Endodermal cell (in vitro differentiated cells): ENCODE measurements at regions not wholly inside any gene's neighbourhood (a gene's known extent, or its start where the extent isn't known, plus 50 kb on each side); places are given as distances from the start of the nearest gene placed in this dataset.

Experiments used
- DNase-seq: peaks from one replicate; pipeline ENCODE4 v3.0.0-alpha.2; 2017
- H3K27ac ChIP-seq: 2 replicates; pipeline ENCODE4 v1.5.1; 2013; ENCODE audit warnings: mild to moderate bottlenecking, low read depth, low read length, moderate library complexity
- H3K27me3 ChIP-seq: 2 replicates; pipeline ENCODE4 v1.6.1; 2013; ENCODE audit warnings: mild to moderate bottlenecking, low read length, moderate library complexity; ENCODE audit not compliant: insufficient read depth, control insufficient read depth, poor library complexity, severe bottlenecking
- H3K36me3 ChIP-seq: 2 replicates; pipeline ENCODE4 v1.7.0; 2013; ENCODE audit warnings: mild to moderate bottlenecking, low read length, moderate library complexity; ENCODE audit not compliant: control insufficient read depth, insufficient read depth
- H3K4me1 ChIP-seq: one replicate; pipeline ENCODE4 v1.7.0; 2013; ENCODE audit warnings: low read length; ENCODE audit not compliant: control insufficient read depth, insufficient read depth
- H3K4me3 ChIP-seq: 2 replicates; pipeline ENCODE4 v1.5.1; 2013; ENCODE audit warnings: mild to moderate bottlenecking, low read length, moderate library complexity
- H3K9ac ChIP-seq: 2 replicates; pipeline ENCODE4 v1.6.1; 2013; ENCODE audit warnings: mild to moderate bottlenecking, low read length, moderate library complexity; ENCODE audit not compliant: poor library complexity, severe bottlenecking; ENCODE audit errors: extremely low read depth
- H3K9me3 ChIP-seq: 2 replicates; pipeline ENCODE4 v1.6.1; 2013; ENCODE audit warnings: mild to moderate bottlenecking, low read length, moderate library complexity; ENCODE audit not compliant: control insufficient read depth
- H3K27ac Mint-ChIP-seq: 2 replicates; pipeline ENCODE4 v1.8.0; 2020; ENCODE audit warnings: mixed read lengths
- H3K27me3 Mint-ChIP-seq: 2 replicates; pipeline ENCODE4 v1.8.0; 2021; ENCODE audit warnings: mild to moderate bottlenecking, mixed read lengths; ENCODE audit not compliant: insufficient read depth
- H3K36me3 Mint-ChIP-seq: 2 replicates; pipeline ENCODE4 v1.8.0; 2020; ENCODE audit warnings: low read depth, mixed read lengths
- H3K4me1 Mint-ChIP-seq: 2 replicates; pipeline ENCODE4 v1.8.0; 2020; ENCODE audit warnings: mixed read lengths
- H3K4me3 Mint-ChIP-seq: 2 replicates; pipeline ENCODE4 v1.8.0; 2020; ENCODE audit warnings: mild to moderate bottlenecking, moderate library complexity, mixed read lengths
- H3K9me3 Mint-ChIP-seq: 2 replicates; pipeline ENCODE4 v1.8.0; 2020; ENCODE audit warnings: mild to moderate bottlenecking, mixed read lengths
- CTCF ChIP-seq: fragments of 200-600 bp; sonication (generic); conservative IDR thresholded peaks from 2 replicates; pipeline ENCODE4 v1.5.0; 2021; ENCODE audit warnings: antibody characterized with exemption, mild to moderate bottlenecking
- WGBS, 2 experiments: methylation state at CpG; one replicate each; pipeline versions ENCODE4 v1.1.5 to v1.1.7; 2013; ENCODE audit warnings: missing lambda C conversion rate in 2 of 2, mixed read lengths in 1 of 2; ENCODE audit not compliant: insufficient coverage in 1 of 2, insufficient read length in 1 of 2; 5-methylcytosine and 5-hydroxymethylcytosine counted together

DNA sequence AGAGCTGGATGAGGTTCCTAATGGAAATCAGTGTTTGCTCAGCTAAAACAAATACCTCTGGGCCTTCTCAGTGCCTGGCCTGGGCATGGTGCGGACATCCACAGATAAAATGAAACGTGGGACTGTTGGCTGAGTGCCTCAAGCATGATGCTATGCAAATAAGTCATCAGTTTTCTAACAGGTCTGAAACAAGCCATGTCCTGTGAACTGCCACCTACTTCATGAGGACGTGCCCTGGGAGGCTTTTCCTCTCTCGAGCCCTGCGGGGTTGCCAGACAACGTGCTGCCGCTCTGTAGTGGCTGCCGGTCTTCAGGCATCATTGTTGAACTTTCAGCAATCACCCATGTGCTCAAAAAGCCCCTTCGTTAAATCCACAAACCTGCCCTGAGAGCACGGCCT is 240.4 kb upstream of the IRX2 start:
- Mint-ChIP-seq H3K9me3 (no peaks in the 10 kb centered on the region), H3K4me3 (no peak overlapping the region), H3K27ac (no peak overlapping the region), H3K36me3 (no peaks in the 10 kb centered on the region), H3K4me1 (peaks cover 3% of the 10 kb centered on the region), H3K27me3 (peaks cover 1% of the 10 kb centered on the region)
- 84 to 86% methylated on average over 7 to 10 of the region's 10 CpGs for WGBS, 2 experiments
- Histone ChIP-seq H3K4me3 (no peak overlapping the region), H3K27me3 (no peaks in the 10 kb centered on the region), H3K9ac (no peak overlapping the region), H3K9me3 (no peaks in the 10 kb centered on the region), H3K36me3 (no peaks in the 10 kb centered on the region), H3K4me1 (no peaks in the 10 kb centered on the region), H3K27ac (no peak overlapping the region)
- DNase-seq: no peak
- TF ChIP-seq CTCF: no peak

DNA sequence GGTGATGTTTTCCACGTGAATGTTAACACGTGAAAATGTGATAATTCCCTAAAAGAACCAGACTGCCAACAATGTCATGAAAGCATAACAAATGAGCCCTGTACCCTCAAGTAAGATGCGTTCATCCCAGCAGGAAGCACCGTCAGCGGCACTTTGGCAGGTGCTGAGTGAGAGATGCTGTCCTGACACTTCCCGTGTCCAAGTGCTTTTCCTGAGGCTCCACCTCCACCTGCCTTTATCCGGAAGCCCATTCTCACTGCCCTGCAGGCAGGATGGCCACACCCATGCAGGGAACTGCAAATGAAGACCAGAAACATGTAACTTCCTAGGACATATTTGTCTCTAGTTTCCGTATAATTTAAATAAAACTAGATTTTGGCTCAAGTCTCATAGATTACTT is 238.0 kb upstream of the IRX2 start:
- WGBS, 2 experiments: 69 to 70% methylated on average over 7 to 8 of the region's 8 CpGs
- Mint-ChIP-seq H3K36me3 (no peaks in the 10 kb centered on the region), H3K4me1 (peaks cover 3% of the 10 kb centered on the region), H3K9me3 (no peaks in the 10 kb centered on the region), H3K27ac (no peak overlapping the region), H3K27me3 (peaks cover 1% of the 10 kb centered on the region), H3K4me3 (no peak overlapping the region)
- no peak overlapping the region for H3K9ac ChIP-seq
- H3K4me1 ChIP-seq: no peaks in the 10 kb centered on the region
- no peaks in the 10 kb centered on the region for H3K27me3 ChIP-seq
- DNase-seq: peak; percentile 56
- H3K4me3 ChIP-seq: no peak overlapping the region
- H3K36me3 ChIP-seq: no peaks in the 10 kb centered on the region
- no peak overlapping the region for H3K27ac ChIP-seq
- no peaks in the 10 kb centered on the region for H3K9me3 ChIP-seq
- TF ChIP-seq CTCF: no peak

GRCh38 chr5:2986301-2986700 is 234.8 kb upstream of the IRX2 start:
- H3K4me1 ChIP-seq: no peaks in the 10 kb centered on the region
- WGBS, 2 experiments: 90 to 96% methylated on average over 4 to 5 of the region's 5 CpGs
- H3K27ac ChIP-seq: no peak overlapping the region
- no peaks in the 10 kb centered on the region for H3K27me3 ChIP-seq
- no peaks in the 10 kb centered on the region for H3K36me3 Mint-ChIP-seq
- H3K9me3 ChIP-seq: no peaks in the 10 kb centered on the region
- H3K27ac Mint-ChIP-seq: no peak overlapping the region
- H3K9me3 Mint-ChIP-seq: no peaks in the 10 kb centered on the region
- no peak overlapping the region for H3K4me3 Mint-ChIP-seq
- no peak overlapping the region for H3K4me3 ChIP-seq
- no peak overlapping the region for H3K9ac ChIP-seq
- no peaks in the 10 kb centered on the region for H3K36me3 ChIP-seq
- no peak for DNase-seq
- no peaks in the 10 kb centered on the region for H3K4me1 Mint-ChIP-seq
- peaks cover 1% of the 10 kb centered on the region for H3K27me3 Mint-ChIP-seq
- no peak for TF ChIP-seq CTCF
